ENCODE measurements at regions not wholly inside any gene's neighbourhood (a gene's known extent, or its start where the extent isn't known, plus 50 kb on each side); places are given as distances from the start of the nearest gene placed in this dataset.
"Not testable (repeated sequence)": the region's sequence is repeated elsewhere in the genome, so short reads cannot be mapped to it uniquely, and the experiment has no call there.

DNA sequence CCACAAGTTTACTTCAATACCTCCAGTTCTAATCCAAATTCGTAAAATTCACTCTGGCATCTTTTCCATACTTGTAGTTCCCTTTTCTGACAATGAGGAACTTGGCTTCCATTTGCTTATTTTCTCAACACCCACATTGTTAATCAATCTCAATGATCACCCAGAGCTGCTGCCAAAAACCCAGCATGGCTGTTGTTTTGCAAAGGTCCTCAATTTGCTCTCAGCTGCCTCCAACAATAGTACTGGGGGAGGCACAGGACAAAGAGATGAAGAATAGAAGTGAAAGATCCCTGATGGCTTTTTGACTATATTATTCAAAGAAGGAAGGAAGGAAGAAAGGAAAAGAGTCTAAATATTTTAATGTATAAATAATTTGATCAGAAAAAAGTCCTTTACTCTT lies 847.8 kb downstream of the RAPGEF2 start:
- DNase-seq: no peak

GRCh38 chr4:159966746-159967145 lies 863.9 kb downstream of the RAPGEF2 start:
- no peak for DNase-seq

- DNase-seq: not testable (repeated sequence)
These were observed 874.1 kb downstream of the RAPGEF2 start for GRCh38 chr4:159976871-159977482.

DNA sequence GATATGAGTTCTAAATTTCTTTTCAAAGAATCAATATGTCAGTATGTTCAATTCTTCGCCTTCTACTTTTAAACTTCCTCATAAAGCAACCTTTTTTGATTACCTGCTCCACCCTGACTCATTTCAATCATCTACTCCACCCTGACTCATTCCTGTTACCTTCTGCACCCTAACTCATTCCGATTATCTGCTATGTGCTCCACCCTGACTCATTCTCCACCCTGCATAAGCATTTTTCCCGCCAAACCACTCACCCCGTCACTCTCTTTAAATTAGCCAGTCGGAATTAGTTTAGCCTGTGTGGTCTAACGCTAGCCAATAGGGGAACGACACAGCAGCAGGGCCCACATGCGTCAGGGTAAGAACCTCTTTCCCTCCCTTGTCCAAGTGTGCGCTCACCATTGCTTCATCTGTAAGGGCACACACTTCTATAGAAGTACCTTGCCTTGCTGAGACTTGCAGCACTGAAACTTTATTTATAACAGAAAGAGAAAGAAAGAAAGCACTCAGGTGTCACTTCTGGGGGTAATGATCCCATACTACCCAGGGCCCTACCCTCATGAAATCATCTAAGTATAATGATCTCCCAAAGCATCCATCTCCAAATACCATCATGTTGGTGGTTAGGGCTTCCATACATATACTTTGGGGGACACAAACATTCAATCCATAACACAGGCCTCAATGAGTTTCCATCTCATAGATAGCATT lies 875.2 kb downstream of the RAPGEF2 start:
- no peak for DNase-seq

DNA sequence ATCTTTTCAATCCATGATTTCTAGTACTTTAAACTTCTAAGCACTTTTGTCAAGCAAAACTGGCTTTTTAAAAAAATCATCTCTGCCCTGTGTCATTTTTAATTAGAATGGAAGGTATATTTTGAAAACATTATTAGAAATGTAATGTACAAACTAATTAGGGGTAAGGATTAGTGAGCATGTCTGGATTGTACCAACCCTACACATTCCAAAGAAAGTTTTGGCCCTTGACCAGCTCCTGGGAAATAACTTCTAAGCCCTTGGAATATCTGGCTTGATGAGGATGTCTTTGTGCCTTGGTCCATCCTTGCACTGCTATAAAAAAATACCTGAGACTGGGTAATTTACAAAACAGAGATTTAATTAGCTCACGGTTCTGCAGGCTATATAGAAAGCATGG lies 876.5 kb downstream of the RAPGEF2 start:
- DNase-seq: no peak

GRCh38 chr4:159979953-159980352 lies 877.1 kb downstream of the RAPGEF2 start:
- no peak for DNase-seq

- DNase-seq: no peak
These were observed 878.1 kb downstream of the RAPGEF2 start for GRCh38 chr4:159980826-159981468.

DNA sequence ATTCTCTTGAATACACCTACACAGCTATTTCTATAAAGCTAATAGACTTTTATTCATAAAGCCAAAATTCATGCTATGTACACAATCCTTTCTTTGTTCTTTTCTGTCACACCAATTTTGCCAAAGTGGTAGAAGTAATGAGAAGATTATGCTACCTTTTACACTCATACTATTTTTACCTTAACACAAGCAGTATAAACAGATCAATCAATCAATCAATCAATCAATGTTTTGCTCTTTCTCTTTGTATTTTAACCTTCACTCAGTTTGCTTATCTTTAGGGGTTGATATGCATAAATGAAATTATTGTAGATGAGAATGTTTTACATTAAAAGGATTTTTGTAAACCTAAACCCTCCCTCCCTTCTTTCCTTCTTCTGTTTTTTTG lies 878.6 kb downstream of the RAPGEF2 start:
- no peak for DNase-seq

- no peak for DNase-seq
These were observed 880.2 kb downstream of the RAPGEF2 start for GRCh38 chr4:159983082-159983481.

DNA sequence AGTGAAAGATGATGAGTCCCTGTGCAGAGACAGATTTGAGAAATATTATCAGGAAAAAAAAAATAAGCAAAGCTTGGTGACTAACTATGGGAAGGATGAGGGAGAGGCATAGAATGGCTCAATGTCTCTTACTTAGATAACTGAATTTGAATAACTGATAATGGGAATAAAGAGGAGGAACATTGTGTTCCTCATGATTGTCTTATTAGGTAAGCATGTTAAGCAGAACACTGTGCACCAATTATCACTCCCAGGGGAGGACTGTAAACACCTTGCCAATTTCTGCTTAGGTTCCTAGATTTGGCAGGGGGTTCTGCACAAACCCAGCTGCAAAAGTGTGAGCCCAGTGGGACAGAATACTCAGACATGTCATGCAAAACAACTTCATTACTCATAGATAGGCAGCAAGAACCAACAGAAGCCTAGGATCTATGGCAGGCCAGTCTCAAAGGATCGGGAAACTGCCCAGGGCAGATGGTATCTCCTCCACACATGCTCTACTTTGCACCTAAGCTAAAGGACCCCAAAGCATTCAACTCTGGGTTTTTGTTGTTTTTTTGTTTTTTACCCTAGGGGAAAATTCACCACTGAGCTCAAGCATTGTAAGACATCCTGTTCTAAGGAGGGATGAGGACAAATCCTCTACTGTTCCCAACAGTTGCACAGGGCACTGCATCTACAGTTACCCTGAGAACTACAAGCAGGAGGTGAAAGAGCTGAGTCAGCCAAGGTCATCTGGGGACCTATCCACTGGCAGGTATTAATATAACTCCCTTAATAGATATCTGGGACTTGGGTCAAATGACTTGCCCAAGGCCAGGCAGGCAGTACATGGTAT lies 907.0 kb downstream of the RAPGEF2 start:
- no peak for DNase-seq

DNA sequence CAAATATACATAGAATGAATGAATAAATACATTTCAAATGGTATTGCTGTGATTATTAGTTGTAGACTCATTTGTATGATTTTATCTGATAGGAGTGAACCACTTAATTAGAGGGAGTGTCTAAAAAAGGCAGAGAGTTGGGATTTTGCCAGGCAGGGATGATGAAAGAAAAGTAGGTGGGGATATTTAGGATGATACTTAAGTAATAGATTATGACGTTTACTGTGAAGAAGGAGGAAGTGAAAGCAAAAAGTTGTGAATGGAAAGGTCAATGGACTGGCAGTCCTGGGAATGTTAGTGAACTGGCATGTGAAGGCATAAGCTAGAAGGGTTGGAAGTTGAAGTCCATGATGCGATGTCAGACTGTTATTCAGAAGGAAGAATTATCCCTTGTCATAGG lies 917.1 kb downstream of the RAPGEF2 start:
- no peak for DNase-seq

- DNase-seq: no peak
These were observed 917.9 kb downstream of the RAPGEF2 start for GRCh38 chr4:160020804-160021203.

DNA sequence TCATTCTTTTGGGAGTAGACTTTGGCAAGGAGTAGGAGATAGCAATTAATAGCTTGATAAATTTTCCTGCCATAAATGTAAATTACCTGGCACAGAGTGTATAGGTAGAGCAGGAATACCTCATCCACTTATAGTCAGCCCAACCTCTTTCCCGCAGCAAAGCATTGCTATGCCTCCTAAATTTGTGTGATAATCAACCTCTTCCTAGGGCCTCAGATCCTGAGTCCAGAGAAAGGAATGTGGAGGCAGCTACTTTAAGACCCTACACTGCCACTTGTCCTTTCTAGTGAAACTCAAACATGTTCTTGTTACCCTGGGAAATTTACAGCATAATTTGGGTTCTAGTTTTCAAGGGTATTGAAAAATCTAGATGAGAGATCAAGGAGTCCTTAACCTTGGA lies 919.0 kb downstream of the RAPGEF2 start:
- DNase-seq: no peak

DNA sequence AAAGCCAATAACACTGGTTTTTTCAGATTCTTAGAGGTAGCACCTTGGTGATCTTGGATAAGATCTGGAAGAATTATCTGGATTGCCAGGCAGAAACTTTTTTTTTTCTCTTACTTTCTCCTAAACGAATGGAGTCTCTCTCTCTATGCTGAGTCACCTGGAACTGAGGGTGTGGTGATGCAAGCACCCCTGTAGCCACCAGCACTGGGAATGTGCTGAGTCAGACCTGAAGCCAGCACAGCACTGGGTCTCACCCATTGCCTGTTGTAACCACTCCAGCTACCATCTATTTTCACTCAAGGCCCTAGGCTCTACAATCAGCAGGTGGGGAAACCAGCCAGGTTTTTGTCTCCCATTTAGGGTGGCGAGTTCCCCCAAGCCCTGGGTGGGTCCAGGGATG lies 923.8 kb downstream of the RAPGEF2 start:
- no peak for DNase-seq

- no peak for DNase-seq
These were observed 931.6 kb downstream of the RAPGEF2 start for GRCh38 chr4:160034501-160034900.

DNA sequence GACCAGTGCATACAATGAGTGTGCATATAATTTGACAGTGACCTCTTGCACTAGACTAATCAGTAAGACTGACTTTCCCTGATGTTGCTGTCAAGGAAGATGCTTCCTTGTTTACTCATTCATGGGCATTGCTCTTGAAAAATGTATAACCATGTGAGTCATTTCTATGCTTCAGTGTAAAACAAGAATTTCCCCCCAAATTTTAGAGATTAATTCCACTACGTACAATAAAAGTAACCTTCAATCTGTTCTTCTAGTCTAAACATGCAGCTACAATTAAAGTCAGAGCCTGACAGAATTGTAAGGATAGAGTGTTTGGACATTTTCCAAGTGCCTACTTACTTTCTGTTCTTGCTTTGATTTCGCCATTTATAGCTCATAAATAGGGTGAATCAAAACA lies 935.7 kb downstream of the RAPGEF2 start:
- DNase-seq: no peak

GRCh38 chr4:160044693-160045092 lies 941.8 kb downstream of the RAPGEF2 start:
- no peak for DNase-seq

DNA sequence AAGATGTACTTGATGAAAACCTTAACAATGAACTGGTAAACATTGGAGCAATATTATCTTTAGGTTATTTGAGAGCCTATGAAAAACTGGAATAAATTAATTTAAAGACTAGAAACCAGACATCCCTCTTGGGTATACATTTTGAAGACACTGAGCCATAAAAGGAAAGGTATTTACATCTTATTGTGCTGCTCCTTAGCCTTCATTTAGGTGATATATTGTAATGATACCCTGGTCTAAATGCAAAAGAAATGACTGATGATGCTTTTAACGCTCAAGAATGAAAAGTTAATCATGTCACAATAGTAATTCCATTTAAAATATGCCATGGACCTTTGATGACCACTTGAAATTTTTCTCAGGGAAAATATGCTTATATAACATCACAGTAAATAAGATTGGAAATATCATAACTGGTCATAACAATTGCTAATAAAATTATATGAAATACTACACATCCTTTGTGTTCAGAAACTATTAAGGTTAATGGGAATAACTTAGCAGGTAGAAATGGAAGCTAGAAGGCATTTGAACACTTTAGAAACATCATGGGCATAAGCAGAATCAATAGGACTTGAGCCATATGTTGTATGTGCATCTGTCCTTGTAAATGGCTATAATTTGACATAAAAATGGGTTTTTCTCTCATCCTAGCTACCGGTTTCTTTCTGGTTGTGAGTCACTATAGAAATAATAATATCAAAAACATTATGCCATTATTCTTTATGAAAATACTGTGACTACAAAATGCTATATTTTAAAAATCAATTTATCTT lies 979.7 kb downstream of the RAPGEF2 start:
- no peak for DNase-seq

GRCh38 chr4:160091631-160092030 lies 988.8 kb downstream of the RAPGEF2 start:
- no peak for DNase-seq

DNA sequence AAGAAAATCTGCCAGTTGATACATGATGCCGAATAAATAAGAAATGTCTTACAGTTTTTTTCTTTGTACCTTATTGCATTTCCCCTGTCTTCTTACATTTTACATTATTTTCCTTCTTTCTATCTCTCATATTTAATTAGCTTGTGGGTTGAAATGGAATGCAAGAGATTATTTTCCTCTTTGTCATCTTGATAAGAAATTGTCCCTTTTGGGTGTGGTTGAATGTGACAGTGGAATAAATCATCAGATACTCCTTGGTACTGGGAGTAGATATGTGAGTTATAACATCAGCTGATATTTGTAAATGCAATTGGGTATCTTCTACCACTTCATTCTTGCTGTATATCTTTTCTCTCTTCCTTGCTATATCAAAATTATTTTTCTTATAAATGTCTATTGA lies 997.4 kb downstream of the RAPGEF2 start:
- no peak for DNase-seq

DNA sequence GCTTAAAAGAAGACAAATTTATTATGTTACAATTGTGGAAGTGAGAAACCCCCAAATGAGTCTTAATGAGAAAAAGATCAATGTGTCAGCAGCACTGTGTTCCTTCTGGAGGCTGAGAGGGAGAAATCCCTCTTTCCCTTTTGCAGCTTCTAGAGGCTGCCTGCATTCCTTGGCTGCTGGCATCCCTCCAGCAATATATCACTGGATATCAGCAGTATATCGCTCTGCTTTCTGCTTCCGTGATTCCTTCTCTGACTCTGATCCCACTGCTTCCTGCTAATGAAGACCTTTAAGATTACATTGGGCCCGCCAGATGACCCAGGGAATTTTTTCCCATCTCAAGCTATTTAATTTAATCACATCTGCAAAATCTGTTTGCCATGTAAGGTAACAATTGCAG lies 1008.0 kb downstream of the RAPGEF2 start:
- no peak for DNase-seq

GRCh38 chr4:160117686-160118085 lies 1014.8 kb downstream of the RAPGEF2 start:
- no peak for DNase-seq

Measured in NCI-H1048 (cell line).